ENCODE measurements at regions not wholly inside any gene's neighbourhood (a gene's known extent, or its start where the extent isn't known, plus 50 kb on each side); places are given as distances from the start of the nearest gene placed in this dataset.

DNA sequence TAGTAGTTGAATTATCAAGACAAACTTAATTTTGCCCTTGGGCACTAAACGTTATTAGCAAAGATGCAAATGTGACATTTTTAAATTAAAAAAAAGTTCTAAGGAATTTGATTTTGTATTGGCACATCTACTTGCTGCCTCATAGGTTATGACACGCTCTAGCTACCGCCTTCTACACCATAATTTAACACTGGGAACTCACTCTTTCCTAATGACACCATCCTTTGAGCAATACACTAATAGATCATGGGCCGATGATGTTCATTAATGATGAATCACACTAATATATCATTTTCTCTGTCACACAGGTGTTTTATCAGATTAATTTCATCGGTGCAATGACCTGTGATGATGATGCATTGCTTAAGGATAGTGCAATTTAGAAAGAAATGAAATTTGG lies 528.8 kb upstream of the PCDH9 start:
- H3K79me2 ChIP-seq (ENCODE audit: control insufficient read depth, insufficient read depth, low read length), result no peaks in the 10 kb centered on the region
- DNase-seq (ENCODE audit: low read depth in 2 of 2), result no peak
- no peak overlapping the region for H3K4me3 ChIP-seq (replicated peaks in 1 of 4; ENCODE audit: control extremely low read depth in 1 of 4, insufficient read depth in 1 of 4, low read depth in 3 of 4, low read length in 4 of 4)
- H3K4me2 ChIP-seq (ENCODE audit: extremely low read depth, insufficient read depth, low read length), result no peak overlapping the region
- no peaks in the 10 kb centered on the region for H3K36me3 ChIP-seq (ENCODE audit: control insufficient read depth, insufficient read depth, low read length)
- H4K20me1 ChIP-seq (ENCODE audit: control insufficient read depth, extremely low read depth, insufficient read depth, low read length), result no peaks in the 10 kb centered on the region
- H2AFZ ChIP-seq (ENCODE audit: low read length), result no peak overlapping the region
- H3K27me3 ChIP-seq (ENCODE audit: control insufficient read depth, insufficient read depth, low read length), result no peaks in the 10 kb centered on the region
- no peaks in the 10 kb centered on the region for H3K9me3 ChIP-seq (ENCODE audit: control insufficient read depth, insufficient read depth, low read depth, low read length)
- TF ChIP-seq, protein P1, sequence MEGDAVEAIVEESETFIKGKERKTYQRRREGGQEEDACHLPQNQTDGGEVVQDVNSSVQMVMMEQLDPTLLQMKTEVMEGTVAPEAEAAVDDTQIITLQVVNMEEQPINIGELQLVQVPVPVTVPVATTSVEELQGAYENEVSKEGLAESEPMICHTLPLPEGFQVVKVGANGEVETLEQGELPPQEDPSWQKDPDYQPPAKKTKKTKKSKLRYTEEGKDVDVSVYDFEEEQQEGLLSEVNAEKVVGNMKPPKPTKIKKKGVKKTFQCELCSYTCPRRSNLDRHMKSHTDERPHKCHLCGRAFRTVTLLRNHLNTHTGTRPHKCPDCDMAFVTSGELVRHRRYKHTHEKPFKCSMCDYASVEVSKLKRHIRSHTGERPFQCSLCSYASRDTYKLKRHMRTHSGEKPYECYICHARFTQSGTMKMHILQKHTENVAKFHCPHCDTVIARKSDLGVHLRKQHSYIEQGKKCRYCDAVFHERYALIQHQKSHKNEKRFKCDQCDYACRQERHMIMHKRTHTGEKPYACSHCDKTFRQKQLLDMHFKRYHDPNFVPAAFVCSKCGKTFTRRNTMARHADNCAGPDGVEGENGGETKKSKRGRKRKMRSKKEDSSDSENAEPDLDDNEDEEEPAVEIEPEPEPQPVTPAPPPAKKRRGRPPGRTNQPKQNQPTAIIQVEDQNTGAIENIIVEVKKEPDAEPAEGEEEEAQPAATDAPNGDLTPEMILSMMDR (conservative IDR thresholded peaks at IDR 0.05 in 1 of 2, IDR thresholded peaks at IDR 0.05 in 1 of 2; ENCODE audit: low read depth in 1 of 2, low read length in 2 of 2), result no peak
- TF ChIP-seq EZH2 (IDR thresholded peaks at IDR 0.05; ENCODE audit: low read length, missing control alignments), result no peak
- H3K27ac ChIP-seq (ENCODE audit: insufficient read depth, low read length), result no peak overlapping the region
- H3K9ac ChIP-seq (ENCODE audit: insufficient read depth, low read length), result no peak overlapping the region
- no peaks in the 10 kb centered on the region for H3K4me1 ChIP-seq (ENCODE audit: control insufficient read depth, extremely low read depth, insufficient read depth, low read length)

DNA sequence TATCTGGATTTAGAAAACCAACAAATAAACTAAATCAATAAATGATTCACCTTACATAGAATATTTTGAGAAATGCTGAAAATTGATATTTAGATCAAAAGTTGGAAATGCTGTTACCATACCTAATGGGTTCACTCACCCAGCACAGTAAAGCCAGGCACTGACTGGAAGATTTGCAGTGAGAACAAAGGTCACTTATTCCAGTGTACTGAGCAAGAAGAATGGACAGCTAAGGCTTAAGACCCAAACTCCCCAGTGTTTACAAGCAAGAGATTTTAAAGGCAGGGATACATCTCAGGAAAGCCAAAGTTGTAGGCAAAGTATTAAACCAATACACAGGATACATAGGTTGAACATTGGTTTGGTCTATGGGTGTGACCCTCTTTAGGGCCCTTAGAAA lies 523.9 kb upstream of the PCDH9 start:
- Histone ChIP-seq H3K27ac (ENCODE audit: insufficient read depth, low read length) (no peak overlapping the region), H3K9ac (ENCODE audit: insufficient read depth, low read length) (no peak overlapping the region), H3K4me2 (ENCODE audit: extremely low read depth, insufficient read depth, low read length) (no peak overlapping the region), H4K20me1 (ENCODE audit: control insufficient read depth, extremely low read depth, insufficient read depth, low read length) (no peaks in the 10 kb centered on the region), H3K9me3 (ENCODE audit: control insufficient read depth, insufficient read depth, low read depth, low read length) (no peaks in the 10 kb centered on the region), H3K4me1 (ENCODE audit: control insufficient read depth, extremely low read depth, insufficient read depth, low read length) (no peaks in the 10 kb centered on the region), H3K27me3 (ENCODE audit: control insufficient read depth, insufficient read depth, low read length) (no peaks in the 10 kb centered on the region), H2AFZ (ENCODE audit: low read length) (no peak overlapping the region), H3K36me3 (ENCODE audit: control insufficient read depth, insufficient read depth, low read length) (no peaks in the 10 kb centered on the region), H3K4me3 (replicated peaks in 1 of 4; ENCODE audit: control extremely low read depth in 1 of 4, insufficient read depth in 1 of 4, low read depth in 3 of 4, low read length in 4 of 4) (no peak overlapping the region), H3K79me2 (ENCODE audit: control insufficient read depth, insufficient read depth, low read length) (no peaks in the 10 kb centered on the region)
- TF ChIP-seq, protein P1 (conservative IDR thresholded peaks at IDR 0.05 in 1 of 2, IDR thresholded peaks at IDR 0.05 in 1 of 2; ENCODE audit: low read depth in 1 of 2, low read length in 2 of 2), result no peak
- no peak for TF ChIP-seq EZH2 (IDR thresholded peaks at IDR 0.05; ENCODE audit: low read length, missing control alignments)
- DNase-seq (ENCODE audit: low read depth in 2 of 2), result no peak

DNA sequence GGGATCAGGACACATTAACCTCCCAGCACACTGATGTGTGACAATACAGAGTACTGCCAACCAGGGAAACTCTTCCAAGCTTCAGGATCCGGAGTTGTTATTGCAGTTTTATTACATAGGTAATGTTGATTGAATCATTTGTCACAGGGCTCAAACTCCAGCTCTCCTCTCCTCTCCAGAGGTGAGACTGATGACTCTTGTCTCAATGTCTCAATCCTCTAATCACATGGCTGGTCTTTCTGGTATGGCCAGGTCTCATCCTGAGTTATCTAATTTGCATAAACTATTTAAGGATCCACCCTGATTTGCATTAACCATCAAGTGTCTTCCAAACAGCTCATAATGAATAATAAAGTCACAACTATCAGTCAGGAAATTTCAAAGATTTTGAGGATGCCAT lies 522.6 kb upstream of the PCDH9 start:
- no peak for DNase-seq (ENCODE audit: low read depth in 2 of 2)
- no peak overlapping the region for H3K9ac ChIP-seq (ENCODE audit: insufficient read depth, low read length)
- no peak overlapping the region for H2AFZ ChIP-seq (ENCODE audit: low read length)
- H3K4me3 ChIP-seq (replicated peaks in 1 of 4; ENCODE audit: control extremely low read depth in 1 of 4, insufficient read depth in 1 of 4, low read depth in 3 of 4, low read length in 4 of 4), result no peak overlapping the region
- H3K4me2 ChIP-seq (ENCODE audit: extremely low read depth, insufficient read depth, low read length), result no peak overlapping the region
- no peak overlapping the region for H3K27ac ChIP-seq (ENCODE audit: insufficient read depth, low read length)
- H3K27me3 ChIP-seq (ENCODE audit: control insufficient read depth, insufficient read depth, low read length), result no peaks in the 10 kb centered on the region
- no peaks in the 10 kb centered on the region for H3K9me3 ChIP-seq (ENCODE audit: control insufficient read depth, insufficient read depth, low read depth, low read length)
- H3K36me3 ChIP-seq (ENCODE audit: control insufficient read depth, insufficient read depth, low read length), result no peaks in the 10 kb centered on the region
- H3K4me1 ChIP-seq (ENCODE audit: control insufficient read depth, extremely low read depth, insufficient read depth, low read length), result no peaks in the 10 kb centered on the region
- no peak for TF ChIP-seq EZH2 (IDR thresholded peaks at IDR 0.05; ENCODE audit: low read length, missing control alignments)
- TF ChIP-seq, protein P1 (conservative IDR thresholded peaks at IDR 0.05 in 1 of 2, IDR thresholded peaks at IDR 0.05 in 1 of 2; ENCODE audit: low read depth in 1 of 2, low read length in 2 of 2), result no peak
- H3K79me2 ChIP-seq (ENCODE audit: control insufficient read depth, insufficient read depth, low read length), result no peaks in the 10 kb centered on the region
- no peaks in the 10 kb centered on the region for H4K20me1 ChIP-seq (ENCODE audit: control insufficient read depth, extremely low read depth, insufficient read depth, low read length)

Measured in fibroblast of lung (primary cell).